ENCODE measurements at regions not wholly inside any gene's neighbourhood (a gene's known extent, or its start where the extent isn't known, plus 50 kb on each side); places are given as distances from the start of the nearest gene placed in this dataset.
A peak's percentile ranks its signal among the peaks of the same experiment; 100 is the strongest.
"Not testable (repeated sequence)": the region's sequence is repeated elsewhere in the genome, so short reads cannot be mapped to it uniquely, and the experiment has no call there.

DNA sequence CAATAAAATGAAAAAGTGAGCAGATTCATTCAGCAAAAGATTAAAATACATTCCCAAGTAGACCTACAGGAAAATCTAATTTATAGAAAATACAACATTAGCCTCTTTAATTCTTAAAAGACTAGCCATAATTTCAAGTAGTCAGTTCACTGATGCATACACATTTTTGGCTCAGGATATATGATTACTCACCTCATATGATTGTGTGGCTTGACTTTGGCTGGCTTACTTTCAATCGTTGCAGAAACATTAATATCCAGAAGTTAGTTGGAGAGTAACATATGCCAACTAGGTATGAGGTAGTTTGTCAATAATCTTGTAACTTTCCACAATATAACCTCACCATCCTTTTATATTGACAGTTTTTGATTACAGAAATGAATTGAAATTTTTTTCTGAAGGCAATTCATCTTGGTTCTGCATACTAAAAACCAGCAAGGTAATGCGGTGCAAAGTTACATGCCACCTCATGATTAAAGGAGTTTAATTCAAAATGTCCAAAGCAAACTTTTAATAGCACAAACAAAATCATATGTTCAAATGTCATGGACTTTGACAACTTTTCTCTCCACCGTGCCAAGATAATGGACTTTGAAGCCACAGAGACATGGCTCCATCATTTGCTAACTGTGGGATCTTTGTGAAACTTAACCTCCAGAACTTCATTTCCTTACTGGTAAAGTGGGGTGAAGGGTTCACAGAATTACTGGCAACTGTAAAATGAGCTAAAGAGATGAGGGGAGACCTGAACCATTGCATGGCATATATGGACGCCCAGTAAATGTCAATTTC lies 76.6 kb upstream of the PAM start:
- no peak overlapping the region for H3K4me3 ChIP-seq

DNA sequence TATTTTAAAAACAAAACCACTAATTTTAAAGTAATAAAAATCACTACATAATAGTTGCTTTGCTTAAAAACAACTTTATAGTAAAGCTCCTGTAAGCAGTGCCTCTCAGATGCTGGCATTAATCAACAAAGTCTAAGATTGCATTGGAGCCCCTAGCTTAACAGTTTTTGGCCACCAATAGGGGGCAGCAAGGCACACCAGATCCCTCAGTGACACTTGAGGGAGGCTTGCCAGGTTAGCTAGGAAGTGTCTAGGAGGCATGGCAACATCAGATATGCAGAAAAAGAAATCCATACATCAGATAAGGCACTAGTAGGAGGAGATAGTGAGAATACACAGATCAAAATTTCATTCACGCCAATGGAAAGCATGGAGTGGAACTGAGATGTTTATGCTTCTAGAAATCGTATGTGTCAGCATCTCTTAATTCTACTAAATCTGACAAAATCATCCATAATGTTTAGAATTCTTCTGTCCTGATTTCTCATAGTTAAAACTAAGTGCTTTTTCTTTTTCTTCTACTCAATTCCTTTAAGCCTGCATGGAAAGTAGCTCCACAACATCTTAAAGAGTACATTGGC lies 73.6 kb upstream of the PAM start:
- TF ChIP-seq POLR2A (IDR thresholded peaks at IDR 0.05) = no peak
- TF ChIP-seq, protein P1, sequence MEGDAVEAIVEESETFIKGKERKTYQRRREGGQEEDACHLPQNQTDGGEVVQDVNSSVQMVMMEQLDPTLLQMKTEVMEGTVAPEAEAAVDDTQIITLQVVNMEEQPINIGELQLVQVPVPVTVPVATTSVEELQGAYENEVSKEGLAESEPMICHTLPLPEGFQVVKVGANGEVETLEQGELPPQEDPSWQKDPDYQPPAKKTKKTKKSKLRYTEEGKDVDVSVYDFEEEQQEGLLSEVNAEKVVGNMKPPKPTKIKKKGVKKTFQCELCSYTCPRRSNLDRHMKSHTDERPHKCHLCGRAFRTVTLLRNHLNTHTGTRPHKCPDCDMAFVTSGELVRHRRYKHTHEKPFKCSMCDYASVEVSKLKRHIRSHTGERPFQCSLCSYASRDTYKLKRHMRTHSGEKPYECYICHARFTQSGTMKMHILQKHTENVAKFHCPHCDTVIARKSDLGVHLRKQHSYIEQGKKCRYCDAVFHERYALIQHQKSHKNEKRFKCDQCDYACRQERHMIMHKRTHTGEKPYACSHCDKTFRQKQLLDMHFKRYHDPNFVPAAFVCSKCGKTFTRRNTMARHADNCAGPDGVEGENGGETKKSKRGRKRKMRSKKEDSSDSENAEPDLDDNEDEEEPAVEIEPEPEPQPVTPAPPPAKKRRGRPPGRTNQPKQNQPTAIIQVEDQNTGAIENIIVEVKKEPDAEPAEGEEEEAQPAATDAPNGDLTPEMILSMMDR (IDR thresholded peaks at IDR 0.05) = peak; percentile 46 to 61 (median 56)
- no peaks in the 10 kb centered on the region for H3K9me3 ChIP-seq
- H3K4me3 ChIP-seq = no peak overlapping the region
- H3K36me3 ChIP-seq = no peaks in the 10 kb centered on the region
- H3K4me1 ChIP-seq = no peaks in the 10 kb centered on the region
- H3K27ac ChIP-seq = no peak overlapping the region
- peak; percentile 29 to 36 for DNase-seq
- intact Hi-C loops (cut with DNase I; ENCODE audit: low total_unique reads) = no loop called here
- no peaks in the 10 kb centered on the region for H3K27me3 ChIP-seq

More for the DNA sequence above, 76.6 kb upstream of the PAM start:
- Histone ChIP-seq H3K4me1 (no peaks in the 10 kb centered on the region), H3K36me3 (no peaks in the 10 kb centered on the region), H3K9me3 (no peaks in the 10 kb centered on the region), H3K27ac (no peak overlapping the region), H3K27me3 (no peaks in the 10 kb centered on the region)
- no peak for DNase-seq
- intact Hi-C loops (cut with DNase I; ENCODE audit: low total_unique reads) = no loop called here
- no peak for TF ChIP-seq POLR2A (IDR thresholded peaks at IDR 0.05)
- TF ChIP-seq, protein P1 (IDR thresholded peaks at IDR 0.05) = no peak

GRCh38 chr5:102682101-102682647 lies 72.9 kb upstream of the PAM start:
- Histone ChIP-seq H3K9me3 (no peaks in the 10 kb centered on the region), H3K27ac (no peak overlapping the region), H3K4me1 (no peaks in the 10 kb centered on the region), H3K4me3 (no peak overlapping the region), H3K27me3 (no peaks in the 10 kb centered on the region), H3K36me3 (no peaks in the 10 kb centered on the region)
- DNase-seq = no peak
- intact Hi-C loops (cut with DNase I; ENCODE audit: low total_unique reads) = no loop called here
- TF ChIP-seq POLR2A (IDR thresholded peaks at IDR 0.05) = no peak
- TF ChIP-seq, protein P1 (IDR thresholded peaks at IDR 0.05) = no peak

DNA sequence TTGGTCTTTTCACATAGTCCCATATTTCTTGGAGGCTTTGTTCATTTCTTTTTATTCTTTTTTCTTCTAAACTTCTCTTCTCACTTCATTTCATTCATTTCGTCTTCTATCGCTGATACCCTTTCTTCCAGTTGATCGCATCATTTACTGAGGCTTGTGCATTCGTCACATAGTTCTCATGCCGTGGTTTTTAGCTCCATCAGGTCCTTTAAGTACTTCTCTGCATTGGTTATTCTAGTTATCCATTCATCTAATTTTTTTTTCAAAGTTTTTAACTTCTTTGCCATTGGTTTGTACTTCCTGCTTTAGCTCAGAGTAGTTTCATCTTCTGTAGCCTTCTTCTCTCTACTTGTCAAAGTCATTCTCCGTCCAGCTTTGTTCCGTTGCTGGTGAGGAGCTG lies 67.0 kb upstream of the PAM start:
- intact Hi-C loops (cut with DNase I; ENCODE audit: low total_unique reads); H3K27ac ChIP-seq; H3K4me1 ChIP-seq; DNase-seq; H3K27me3 ChIP-seq; H3K4me3 ChIP-seq; H3K36me3 ChIP-seq; H3K9me3 ChIP-seq: not testable (repeated sequence)

DNA sequence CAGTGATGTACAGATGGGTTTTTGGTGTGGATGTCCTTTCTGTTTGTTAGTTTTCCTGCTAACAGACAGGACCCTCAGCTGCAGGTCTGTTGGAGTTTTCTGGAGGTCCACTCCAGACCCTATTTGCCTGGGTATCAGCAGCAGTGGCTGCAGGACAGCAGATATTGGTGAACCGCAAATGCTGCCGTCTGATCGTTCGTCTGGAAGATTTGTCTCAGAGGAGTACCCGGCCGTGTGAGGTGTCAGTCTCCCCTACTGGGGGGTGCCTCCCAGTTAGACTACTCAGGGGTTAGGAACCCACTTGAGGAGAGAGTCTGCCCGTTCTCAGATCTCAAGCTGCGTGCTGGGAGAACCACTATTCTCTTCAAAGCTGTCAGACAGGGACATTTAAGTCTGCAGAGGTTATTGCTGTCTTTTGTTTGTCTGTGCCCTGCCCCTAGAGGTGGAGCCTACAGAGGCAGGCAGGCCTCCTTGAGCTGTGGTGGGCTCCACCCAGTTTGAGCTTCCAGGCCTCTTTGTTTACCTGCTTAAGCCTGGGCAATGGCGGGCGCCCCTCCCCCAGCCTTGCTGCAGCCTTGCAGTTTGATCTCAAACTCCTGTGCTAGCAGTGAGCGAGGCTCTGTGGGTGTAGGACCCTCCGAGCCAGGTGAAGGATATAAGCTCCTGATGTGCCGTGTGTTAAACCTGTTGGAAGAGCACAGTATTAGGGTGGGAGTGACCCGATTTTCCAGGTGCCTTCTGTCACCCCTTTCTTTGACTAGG lies 66.3 kb upstream of the PAM start:
- intact Hi-C loops (cut with DNase I; ENCODE audit: low total_unique reads); H3K27ac ChIP-seq; H3K36me3 ChIP-seq; H3K27me3 ChIP-seq; H3K4me1 ChIP-seq; H3K9me3 ChIP-seq; H3K4me3 ChIP-seq; DNase-seq: not testable (repeated sequence)

DNA sequence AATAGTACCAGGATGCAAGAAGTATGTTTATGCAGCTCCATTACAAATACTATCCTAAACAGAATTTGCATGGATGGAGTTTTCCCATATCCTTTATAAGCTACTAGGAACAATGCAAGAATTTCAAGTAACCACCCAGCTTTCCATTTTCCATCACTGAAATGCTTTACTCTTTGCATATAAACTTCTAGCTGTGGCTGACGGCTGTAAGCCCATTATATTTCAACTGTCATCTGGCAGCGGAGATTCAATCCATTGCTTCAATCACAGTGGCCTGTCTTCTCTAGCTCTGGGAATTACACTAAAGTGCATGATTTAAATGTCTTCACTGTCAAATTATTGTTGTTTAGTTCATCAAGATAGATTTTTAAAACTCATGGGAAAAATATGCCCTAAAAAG lies 64.2 kb upstream of the PAM start:
- intact Hi-C loops (cut with DNase I; ENCODE audit: low total_unique reads) = no loop called here
- no peaks in the 10 kb centered on the region for H3K9me3 ChIP-seq
- TF ChIP-seq, protein P1 (IDR thresholded peaks at IDR 0.05) = no peak
- no peak for TF ChIP-seq POLR2A (IDR thresholded peaks at IDR 0.05)
- H3K36me3 ChIP-seq = no peaks in the 10 kb centered on the region
- H3K4me3 ChIP-seq = no peak overlapping the region
- no peaks in the 10 kb centered on the region for H3K4me1 ChIP-seq
- no peak overlapping the region for H3K27ac ChIP-seq
- no peaks in the 10 kb centered on the region for H3K27me3 ChIP-seq
- DNase-seq = no peak
